GM18861 (cell line): ENCODE measurements at regions not wholly inside any gene's neighbourhood (a gene's known extent, or its start where the extent isn't known, plus 50 kb on each side); places are given as distances from the start of the nearest gene placed in this dataset.

Experiments used
- ATAC-seq: cut with Tn5 transposase; IDR thresholded peaks from one replicate; pipeline ENCODE4 v1.9.1; 2021; ENCODE audit not compliant: unreplicated experiment

DNA sequence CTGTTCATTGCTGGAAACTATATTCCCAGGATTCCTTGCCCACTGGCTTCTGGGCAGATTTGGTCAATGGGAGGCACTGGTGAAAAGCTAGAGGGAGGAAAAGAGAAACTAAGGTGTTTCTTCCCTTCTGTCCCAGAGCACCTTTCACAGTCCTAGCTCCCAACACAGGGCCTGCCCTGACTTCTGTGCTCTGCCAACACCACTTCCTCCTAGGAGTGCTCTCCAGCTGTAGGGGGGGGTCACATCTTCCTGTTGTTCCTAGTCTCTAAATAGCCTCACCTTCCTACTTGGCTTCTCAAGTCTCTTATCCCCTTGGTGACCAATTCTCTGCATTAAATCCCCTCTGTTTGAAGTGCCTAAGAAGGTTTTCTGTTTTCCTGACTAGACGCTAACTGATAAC, 115.4 kb downstream of the ADRB2 start:
- no peak for ATAC-seq

GRCh38 chr5:148949841-148950470, 112.9 kb downstream of the SH3TC2 start:
- no peak for ATAC-seq

GRCh38 chr5:148950471-148950863, 112.4 kb downstream of the SH3TC2 start:
- ATAC-seq, result no peak

- ATAC-seq, result no peak
These were observed 112.0 kb downstream of the SH3TC2 start for GRCh38 chr5:148950892-148951291.

DNA sequence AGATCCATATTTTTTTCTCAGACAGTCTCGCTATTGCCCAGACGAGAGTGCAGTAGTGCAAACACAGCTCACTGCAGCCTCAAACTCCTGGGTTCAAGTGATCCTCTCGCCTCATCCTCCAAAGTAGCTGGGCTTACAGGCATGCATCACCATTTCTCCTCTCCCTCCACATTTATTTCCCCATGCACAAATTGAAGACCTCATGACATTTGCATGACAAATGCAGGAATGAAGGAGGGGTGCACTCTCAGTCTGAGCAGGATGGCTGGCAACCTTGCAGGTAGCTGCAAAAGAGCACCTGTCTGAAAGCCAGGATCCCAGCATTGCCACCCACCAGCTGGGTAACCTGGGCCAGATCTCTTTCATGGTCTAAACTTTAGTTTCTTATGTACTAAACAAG, 111.2 kb downstream of the SH3TC2 start:
- no peak for ATAC-seq

- ATAC-seq, result no peak
These were observed 110.6 kb downstream of the SH3TC2 start for GRCh38 chr5:148952097-148952867.

GRCh38 chr5:148953711-148954110, 109.2 kb downstream of the SH3TC2 start:
- no peak for ATAC-seq
